ENCODE measurements at regions not wholly inside any gene's neighbourhood (a gene's known extent, or its start where the extent isn't known, plus 50 kb on each side); places are given as distances from the start of the nearest gene placed in this dataset.

- TF ChIP-seq POLR2A (IDR thresholded peaks at IDR 0.05) (no peak), CTCF (IDR thresholded peaks at IDR 0.05) (no peak)
Observed at GRCh38 chr16:49016461-49016860, 265.2 kb downstream of the CBLN1 start.

Measured in esophagus squamous epithelium (tissue), 4 donors.